GM19035 (cell line): ENCODE measurements at regions not wholly inside any gene's neighbourhood (a gene's known extent, or its start where the extent isn't known, plus 50 kb on each side); places are given as distances from the start of the nearest gene placed in this dataset.

Experiments
- ATAC-seq: cut with Tn5 transposase; IDR thresholded peaks from one replicate; pipeline ENCODE4 v1.9.1; 2021; ENCODE audit not compliant: unreplicated experiment

- no peak for ATAC-seq
Measured at GRCh38 chr1:80272495-80272894, 1266.0 kb upstream of the ADGRL4 start.

DNA sequence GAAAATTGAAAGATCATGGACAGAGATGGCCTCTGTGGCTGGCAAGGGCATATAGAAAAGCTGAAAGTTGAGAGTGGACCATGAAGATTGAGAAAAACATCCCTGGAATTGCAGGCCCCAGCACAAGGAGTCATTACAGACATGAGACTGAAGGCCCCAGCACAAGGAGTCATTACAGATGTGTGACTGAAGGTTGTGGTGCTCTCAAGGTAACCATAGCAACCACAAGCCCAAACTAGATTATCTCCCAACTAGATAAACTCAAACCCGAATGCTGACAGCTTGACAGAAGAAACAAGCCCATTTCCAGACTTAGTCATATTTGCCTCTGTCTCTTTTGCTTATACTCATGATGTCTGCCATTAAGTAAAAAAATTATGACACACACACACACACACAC is 1252.1 kb upstream of the ADGRL4 start:
- no peak for ATAC-seq

- ATAC-seq = no peak
Measured at GRCh38 chr1:80251591-80251990, 1245.1 kb upstream of the ADGRL4 start.

GRCh38 chr1:80251171-80251570 is 1244.6 kb upstream of the ADGRL4 start:
- ATAC-seq = no peak

- ATAC-seq = no peak
Measured at GRCh38 chr1:80250573-80251168, 1244.1 kb upstream of the ADGRL4 start.

DNA sequence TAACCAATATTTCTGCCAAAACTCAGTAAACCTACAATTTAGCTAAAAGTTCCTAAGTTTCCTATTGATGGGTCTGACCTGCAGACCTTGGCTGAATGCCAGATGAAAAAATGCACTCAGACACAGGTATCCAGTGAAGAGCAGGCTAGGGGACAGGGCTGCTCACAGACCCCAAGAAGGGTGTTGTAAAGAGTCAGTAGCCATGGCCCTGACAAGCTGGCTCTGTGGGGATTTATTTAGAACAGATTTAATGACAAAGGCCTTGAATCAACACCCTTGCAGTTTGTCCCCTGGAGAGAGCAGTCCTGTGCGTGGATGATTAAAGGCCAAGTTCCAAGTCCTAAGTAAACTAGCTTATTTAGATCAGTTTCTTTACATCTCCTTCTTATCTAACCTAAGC is 1243.2 kb upstream of the ADGRL4 start:
- no peak for ATAC-seq

- ATAC-seq = no peak
Measured at GRCh38 chr1:80248886-80249285, 1242.4 kb upstream of the ADGRL4 start.

DNA sequence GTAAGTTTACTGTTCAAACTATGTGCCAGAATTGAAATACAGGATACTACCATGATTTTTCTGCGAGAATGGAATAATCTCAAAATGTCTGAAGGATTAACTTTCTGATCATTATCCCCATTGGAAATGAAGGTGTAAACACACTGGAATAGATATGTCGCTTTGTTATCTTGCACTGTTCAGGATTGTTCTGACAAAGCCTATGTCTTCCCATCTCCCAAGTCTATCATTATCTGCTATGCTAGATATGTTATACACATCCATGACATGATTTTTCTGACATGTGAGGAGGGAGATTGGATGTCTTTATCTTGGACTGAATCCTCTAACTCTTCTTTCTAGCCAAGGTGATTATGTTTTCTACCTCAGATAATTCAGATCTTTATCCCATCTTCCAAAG is 1239.3 kb upstream of the ADGRL4 start:
- ATAC-seq = no peak

DNA sequence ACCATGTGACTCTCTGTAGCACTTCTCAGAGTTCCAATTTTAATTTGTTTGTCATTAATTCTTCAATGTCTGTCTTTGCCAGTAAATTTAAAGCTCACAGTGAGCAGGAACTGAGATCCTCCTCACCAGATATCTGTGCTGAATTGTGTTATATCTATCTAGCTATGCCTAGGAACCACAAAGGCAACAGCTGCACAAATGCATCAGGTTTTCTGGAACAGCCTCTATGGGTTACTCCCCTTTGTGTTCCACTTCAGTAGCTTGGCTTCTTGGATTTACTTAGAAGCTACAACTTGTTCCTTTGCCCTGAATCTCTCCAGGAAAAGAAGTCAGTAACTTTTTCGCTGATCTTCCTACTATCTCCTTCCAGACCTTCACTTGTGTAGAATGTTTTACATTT is 1237.8 kb upstream of the ADGRL4 start:
- ATAC-seq = no peak

GRCh38 chr1:80241566-80241965 is 1235.0 kb upstream of the ADGRL4 start:
- ATAC-seq = no peak

GRCh38 chr1:80225510-80225909 is 1219.0 kb upstream of the ADGRL4 start:
- ATAC-seq = no peak

- no peak for ATAC-seq
Measured at GRCh38 chr1:80221319-80221718, 1214.8 kb upstream of the ADGRL4 start.

GRCh38 chr1:80218112-80218511 is 1211.6 kb upstream of the ADGRL4 start:
- no peak for ATAC-seq

GRCh38 chr1:80217377-80217986 is 1211.0 kb upstream of the ADGRL4 start:
- ATAC-seq = no peak

- ATAC-seq = peak; percentile 40
Measured at GRCh38 chr1:80214888-80215540, 1208.5 kb upstream of the ADGRL4 start.

GRCh38 chr1:80212948-80213347 is 1206.4 kb upstream of the ADGRL4 start:
- ATAC-seq = no peak

GRCh38 chr1:80211691-80212380 is 1205.3 kb upstream of the ADGRL4 start:
- ATAC-seq = no peak

GRCh38 chr1:80202118-80202517 is 1195.6 kb upstream of the ADGRL4 start:
- ATAC-seq = no peak

DNA sequence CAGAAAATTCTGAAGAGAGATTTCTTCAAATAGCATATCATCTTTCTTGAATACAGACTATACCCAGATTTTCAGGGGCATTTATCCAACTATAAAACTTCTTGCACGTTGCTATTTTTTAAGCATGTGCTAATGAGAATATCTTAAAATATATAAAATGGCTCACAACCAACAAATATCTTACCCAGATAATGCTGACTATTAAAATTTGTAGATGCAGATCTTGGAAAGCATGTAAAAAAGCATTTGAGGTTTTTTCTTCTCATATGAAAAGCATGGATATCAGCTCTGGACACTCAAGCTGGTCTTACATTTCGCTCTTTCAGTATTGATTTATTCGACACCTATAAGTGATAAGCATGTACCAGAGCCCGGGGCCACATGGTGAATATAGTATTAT is 1187.7 kb upstream of the ADGRL4 start:
- no peak for ATAC-seq

GRCh38 chr1:80181418-80181817 is 1174.9 kb upstream of the ADGRL4 start:
- ATAC-seq = no peak

DNA sequence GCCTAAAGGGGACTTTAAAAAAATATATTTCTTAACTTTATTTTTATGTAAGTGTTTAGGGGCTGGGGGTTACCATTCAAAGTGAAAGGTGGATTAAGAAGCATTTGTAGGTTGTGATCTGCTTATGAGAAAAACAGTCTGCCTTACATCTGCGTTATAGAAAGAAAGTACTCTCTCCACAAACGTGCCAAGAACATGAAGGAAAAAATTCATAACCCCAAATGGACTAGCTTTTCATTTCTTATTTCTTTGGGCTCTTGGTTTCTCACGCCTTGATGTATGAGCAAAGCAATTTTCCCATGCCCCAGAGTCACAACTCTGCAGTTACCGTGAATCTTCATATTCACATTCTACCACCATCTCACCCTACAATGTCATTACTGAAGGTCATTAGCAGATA is 1165.1 kb upstream of the ADGRL4 start:
- ATAC-seq = no peak
